HG03196 (cell line): ENCODE measurements at regions not wholly inside any gene's neighbourhood (a gene's known extent, or its start where the extent isn't known, plus 50 kb on each side); places are given as distances from the start of the nearest gene placed in this dataset.
"Not testable (repeated sequence)": the region's sequence is repeated elsewhere in the genome, so short reads cannot be mapped to it uniquely, and the experiment has no call there.

Source experiments
- ATAC-seq: cut with Tn5 transposase; IDR thresholded peaks from one replicate; pipeline ENCODE4 v1.9.1; 2021; ENCODE audit not compliant: unreplicated experiment

GRCh38 chr10:28986117-28986792 is 302.6 kb upstream of the LYZL1 start:
- no peak for ATAC-seq

- ATAC-seq = no peak
Measured at GRCh38 chr10:28986856-28987255, 302.0 kb upstream of the LYZL1 start.

GRCh38 chr10:28987555-28988320 is 301.1 kb upstream of the LYZL1 start:
- no peak for ATAC-seq

GRCh38 chr10:28988980-28989379 is 299.9 kb upstream of the LYZL1 start:
- ATAC-seq = no peak

- ATAC-seq = no peak
Measured at GRCh38 chr10:28991333-28992270, 297.3 kb upstream of the LYZL1 start.

- no peak for ATAC-seq
Measured at GRCh38 chr10:28993056-28993455, 295.8 kb upstream of the LYZL1 start.

- no peak for ATAC-seq
Measured at GRCh38 chr10:28993861-28994260, 295.0 kb upstream of the LYZL1 start.

- not testable (repeated sequence) for ATAC-seq
Measured at GRCh38 chr10:28994802-28995201, 294.1 kb upstream of the LYZL1 start.

- no peak for ATAC-seq
Measured at GRCh38 chr10:28995497-28995896, 293.4 kb upstream of the LYZL1 start.

GRCh38 chr10:28996345-28996744 is 292.5 kb upstream of the LYZL1 start:
- ATAC-seq = no peak

GRCh38 chr10:28996947-28997551 is 291.8 kb upstream of the LYZL1 start:
- no peak for ATAC-seq

- ATAC-seq = no peak
Measured at GRCh38 chr10:28997734-28998133, 291.1 kb upstream of the LYZL1 start.

- ATAC-seq = no peak
Measured at GRCh38 chr10:29001801-29002200, 287.1 kb upstream of the LYZL1 start.

- ATAC-seq = not testable (repeated sequence)
Measured at GRCh38 chr10:29003014-29003413, 285.9 kb upstream of the LYZL1 start.

- ATAC-seq = no peak
Measured at GRCh38 chr10:29005988-29006387, 282.9 kb upstream of the LYZL1 start.

- no peak for ATAC-seq
Measured at GRCh38 chr10:29007370-29007747, 281.5 kb upstream of the LYZL1 start.

- no peak for ATAC-seq
Measured at GRCh38 chr10:29007748-29008610, 280.9 kb upstream of the LYZL1 start.

GRCh38 chr10:29009464-29009863 is 279.4 kb upstream of the LYZL1 start:
- no peak for ATAC-seq

- ATAC-seq = no peak
Measured at GRCh38 chr10:29011516-29011915, 277.4 kb upstream of the LYZL1 start.

- ATAC-seq = no peak
Measured at GRCh38 chr10:29012926-29013554, 275.8 kb upstream of the LYZL1 start.
